KG1 (cell line): ENCODE measurements at regions not wholly inside any gene's neighbourhood (a gene's known extent, or its start where the extent isn't known, plus 50 kb on each side); places are given as distances from the start of the nearest gene placed in this dataset.
"Not testable (repeated sequence)": the region's sequence is repeated elsewhere in the genome, so short reads cannot be mapped to it uniquely, and the experiment has no call there.

Source experiments
- DNase-seq: peaks from one replicate; lab custom pipeline; 2025; lab: John Stamatoyannopoulos, UW

GRCh38 chr6:12479451-12479850, 189.3 kb downstream of the EDN1 start:
- no peak for DNase-seq

GRCh38 chr6:12479881-12480280, 189.7 kb downstream of the EDN1 start:
- no peak for DNase-seq

- DNase-seq: no peak
Measured at GRCh38 chr6:12480379-12480778, 190.2 kb downstream of the EDN1 start.

GRCh38 chr6:12481292-12481691, 191.1 kb downstream of the EDN1 start:
- DNase-seq: no peak

GRCh38 chr6:12481850-12482249, 191.7 kb downstream of the EDN1 start:
- no peak for DNase-seq

GRCh38 chr6:12482386-12483375, 192.5 kb downstream of the EDN1 start:
- no peak for DNase-seq

GRCh38 chr6:12483712-12484111, 193.6 kb downstream of the EDN1 start:
- DNase-seq: no peak

- no peak for DNase-seq
Measured at GRCh38 chr6:12484519-12484918, 194.4 kb downstream of the EDN1 start.

GRCh38 chr6:12485226-12485764, 195.1 kb downstream of the EDN1 start:
- no peak for DNase-seq

- DNase-seq: no peak
Measured at GRCh38 chr6:12485837-12486236, 195.7 kb downstream of the EDN1 start.

- DNase-seq: no peak
Measured at GRCh38 chr6:12490351-12490903, 200.3 kb downstream of the EDN1 start.

- peak; percentile 32 for DNase-seq
Measured at GRCh38 chr6:12490904-12491571, 200.9 kb downstream of the EDN1 start.

GRCh38 chr6:12492929-12493328, 202.8 kb downstream of the EDN1 start:
- DNase-seq: not testable (repeated sequence)

GRCh38 chr6:12493446-12493845, 203.3 kb downstream of the EDN1 start:
- no peak for DNase-seq

- no peak for DNase-seq
Measured at GRCh38 chr6:12494161-12494560, 204.0 kb downstream of the EDN1 start.

GRCh38 chr6:12501990-12502389, 211.8 kb downstream of the EDN1 start:
- no peak for DNase-seq

- DNase-seq: no peak
Measured at GRCh38 chr6:12504325-12504966, 212.1 kb upstream of the PHACTR1 start.

- DNase-seq: no peak
Measured at GRCh38 chr6:12505486-12505885, 211.1 kb upstream of the PHACTR1 start.

- no peak for DNase-seq
Measured at GRCh38 chr6:12506159-12506558, 210.4 kb upstream of the PHACTR1 start.

- no peak for DNase-seq
Measured at GRCh38 chr6:12507636-12508035, 208.9 kb upstream of the PHACTR1 start.

GRCh38 chr6:12508553-12508952, 208.0 kb upstream of the PHACTR1 start:
- no peak for DNase-seq

GRCh38 chr6:12509060-12509459, 207.5 kb upstream of the PHACTR1 start:
- DNase-seq: no peak
